HG02623 (cell line): ENCODE measurements at regions not wholly inside any gene's neighbourhood (a gene's known extent, or its start where the extent isn't known, plus 50 kb on each side); places are given as distances from the start of the nearest gene placed in this dataset.

Experiments used
- ATAC-seq: cut with Tn5 transposase; IDR thresholded peaks from one replicate; pipeline ENCODE4 v1.9.1; 2021; ENCODE audit warnings: moderate library complexity; ENCODE audit not compliant: unreplicated experiment

DNA sequence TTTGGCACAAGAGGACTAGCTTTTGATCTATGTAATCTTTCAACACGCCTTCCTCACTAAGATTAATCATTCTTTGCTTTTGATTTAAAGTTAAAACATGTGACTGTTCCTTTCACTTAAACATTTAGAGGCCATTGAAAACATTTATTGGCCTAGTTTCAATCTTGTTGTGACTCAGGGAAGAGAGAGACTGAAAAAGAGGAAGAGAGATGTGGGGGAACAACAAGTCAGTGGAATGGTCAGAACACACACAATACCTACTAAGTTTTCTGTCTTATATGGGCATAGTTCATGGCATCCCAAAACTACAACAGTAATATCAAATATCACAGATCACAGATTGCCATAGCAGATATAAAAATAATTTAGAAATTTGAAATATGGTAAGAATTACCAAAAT, 812.9 kb upstream of the AGA start:
- no peak for ATAC-seq

DNA sequence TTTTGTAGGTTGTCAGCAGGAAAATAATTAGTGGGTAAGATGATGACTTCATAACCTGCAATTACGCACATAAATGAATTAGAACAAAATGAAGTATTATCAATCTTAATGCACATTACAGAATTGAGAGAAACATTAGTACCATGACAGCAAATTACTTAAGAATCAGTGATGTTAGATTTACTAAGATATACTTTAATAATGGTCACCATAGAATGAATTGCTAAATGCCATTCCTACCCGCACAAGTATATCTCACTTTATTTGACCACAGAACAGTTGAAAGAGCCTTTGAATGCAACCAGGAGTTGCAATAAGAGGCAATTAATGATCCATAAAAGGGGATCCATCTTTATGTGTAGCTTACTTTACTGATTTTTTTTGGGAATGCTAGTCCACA, 816.4 kb upstream of the AGA start:
- ATAC-seq = no peak

DNA sequence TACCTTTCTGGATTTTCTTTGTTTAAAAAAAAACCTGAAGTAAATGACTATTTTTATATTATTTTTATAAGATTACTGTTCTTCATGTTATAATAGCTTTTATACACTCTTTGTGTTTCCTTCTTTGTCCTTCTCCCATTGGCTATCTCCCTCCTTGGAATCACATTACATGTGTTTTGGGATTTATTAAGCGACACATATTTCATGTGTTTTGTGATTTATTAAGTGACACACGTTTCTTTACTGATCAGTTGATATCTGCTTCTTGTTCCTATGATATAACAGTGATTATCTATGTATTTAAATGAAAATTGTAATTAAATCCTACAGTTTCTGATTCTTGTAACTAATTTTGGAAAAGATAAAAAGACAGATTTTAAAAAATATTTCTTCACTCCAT, 817.3 kb upstream of the AGA start:
- ATAC-seq = no peak

GRCh38 chr4:178264001-178264400, 821.8 kb upstream of the AGA start:
- ATAC-seq = no peak

DNA sequence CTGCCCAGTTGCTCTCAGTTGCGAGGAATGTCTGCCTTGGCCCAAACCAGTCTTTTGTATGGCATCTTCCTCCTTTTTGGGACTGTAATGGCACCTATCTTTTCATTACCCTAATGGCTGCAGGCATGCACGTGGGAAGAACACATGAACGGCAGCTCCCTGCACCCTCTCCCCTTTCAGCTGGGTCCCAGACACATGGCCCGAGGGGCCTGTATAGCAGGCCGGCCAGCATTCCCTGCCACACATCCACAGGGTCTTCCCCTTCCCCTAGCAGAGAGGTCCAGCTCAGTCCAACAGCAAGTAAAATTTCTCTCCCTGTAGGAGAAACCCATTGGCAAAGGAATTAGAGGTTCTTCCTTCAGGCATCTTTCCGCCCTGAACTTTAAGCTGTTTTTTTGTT, 829.1 kb upstream of the AGA start:
- ATAC-seq = no peak

- ATAC-seq = no peak
Observed at GRCh38 chr4:178273168-178273567, 830.9 kb upstream of the AGA start.

GRCh38 chr4:178275671-178276360, 833.6 kb upstream of the AGA start:
- ATAC-seq = no peak

GRCh38 chr4:178280362-178280761, 838.1 kb upstream of the AGA start:
- no peak for ATAC-seq

DNA sequence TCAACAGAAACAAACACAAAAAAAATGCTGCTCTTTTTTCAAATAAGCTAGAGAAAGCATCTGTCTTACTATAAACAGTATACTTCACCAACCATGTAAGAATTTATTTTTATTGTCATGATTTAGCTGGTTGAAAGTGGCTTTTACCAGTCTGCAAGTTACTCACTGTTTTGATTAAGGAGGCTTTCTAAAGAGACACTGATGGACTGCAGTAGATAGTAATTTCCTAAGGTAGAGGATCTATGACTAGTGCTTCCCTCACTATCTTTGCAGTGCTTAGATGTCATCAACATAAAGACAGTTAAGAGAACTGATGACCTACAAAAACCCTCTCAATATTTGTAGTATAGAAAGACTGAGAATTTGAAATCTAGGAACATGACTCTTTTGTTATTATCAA, 846.2 kb upstream of the AGA start:
- no peak for ATAC-seq

DNA sequence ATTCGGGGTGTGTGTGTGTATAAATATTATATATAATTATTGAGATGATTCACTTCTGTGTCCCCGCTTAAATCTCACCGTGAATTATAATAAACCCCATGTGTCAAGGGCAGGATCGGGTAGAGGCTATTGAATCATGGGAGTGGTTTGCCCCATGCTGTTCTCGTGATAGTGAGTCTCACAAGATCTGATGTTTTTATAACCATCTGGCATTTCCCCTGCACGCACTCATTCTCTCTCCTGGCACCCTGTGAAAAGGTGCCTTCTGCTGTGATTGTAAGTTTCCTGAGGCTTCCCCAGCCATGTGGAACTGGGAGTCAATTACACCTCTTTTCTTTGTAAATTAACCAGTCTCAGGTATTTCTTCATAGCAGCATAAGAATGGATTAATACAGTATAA, 851.4 kb upstream of the AGA start:
- no peak for ATAC-seq

DNA sequence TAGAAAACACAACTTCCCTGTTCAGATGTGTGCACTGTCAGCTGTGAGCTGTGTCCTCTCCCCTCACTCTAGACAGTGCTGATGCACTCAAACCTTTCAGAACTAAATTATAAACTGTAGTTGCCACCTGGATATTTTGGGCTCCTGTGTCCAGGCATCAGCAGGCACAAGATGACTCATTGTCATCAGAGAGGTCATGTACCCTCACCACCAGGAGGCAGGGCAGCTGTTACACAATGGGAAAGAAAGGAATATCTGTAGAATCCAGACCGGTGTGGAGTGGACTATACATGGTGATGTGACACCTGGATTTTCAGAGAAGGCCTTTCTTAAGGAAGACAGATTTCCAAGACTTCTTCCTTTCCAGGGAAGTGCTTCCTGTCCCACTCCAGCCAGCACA, 854.4 kb upstream of the AGA start:
- ATAC-seq = no peak

DNA sequence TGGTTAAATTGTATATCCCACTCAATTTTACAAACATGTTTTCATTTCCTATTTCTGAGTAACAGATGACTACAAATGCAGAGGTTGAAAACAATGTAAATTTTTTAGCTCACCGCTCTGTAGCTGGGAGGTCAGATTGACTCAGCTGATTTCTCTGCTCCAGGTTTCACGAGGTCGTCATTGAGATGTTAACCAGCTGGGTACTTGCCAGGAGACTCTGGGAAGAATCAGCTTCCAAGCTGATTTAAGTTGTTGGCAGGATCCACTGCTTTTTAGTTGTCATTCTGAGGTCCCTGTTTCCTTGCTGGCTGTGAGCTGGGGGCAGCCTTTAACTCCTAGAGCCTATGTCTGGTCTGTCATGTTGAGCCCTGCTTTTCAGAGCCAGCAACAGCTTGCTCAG, 864.3 kb upstream of the AGA start:
- no peak for ATAC-seq

DNA sequence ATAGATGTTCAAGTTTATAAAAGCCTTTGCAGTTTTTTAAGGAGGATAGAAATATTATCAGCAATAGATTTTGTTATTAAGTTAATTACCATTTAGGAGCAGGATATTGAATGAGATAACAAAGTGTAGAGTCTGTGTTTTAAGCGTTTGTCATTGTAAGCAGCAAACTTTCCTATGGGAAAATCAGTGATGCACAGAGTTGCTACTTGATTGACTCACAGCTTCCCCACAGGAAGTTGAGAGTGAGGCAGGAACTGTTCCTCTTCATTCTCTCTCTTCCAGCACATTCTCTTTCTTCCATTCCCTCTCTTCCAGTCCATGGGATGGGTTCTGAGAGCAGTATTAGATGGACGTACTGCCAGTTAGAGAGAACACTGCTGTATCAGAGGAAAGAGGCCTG, 867.7 kb upstream of the AGA start:
- no peak for ATAC-seq

GRCh38 chr4:178311997-178312396, 869.8 kb upstream of the AGA start:
- ATAC-seq = no peak

- no peak for ATAC-seq
Observed at GRCh38 chr4:178314287-178314686, 872.0 kb upstream of the AGA start.

GRCh38 chr4:178316211-178316610, 874.0 kb upstream of the AGA start:
- ATAC-seq = no peak

DNA sequence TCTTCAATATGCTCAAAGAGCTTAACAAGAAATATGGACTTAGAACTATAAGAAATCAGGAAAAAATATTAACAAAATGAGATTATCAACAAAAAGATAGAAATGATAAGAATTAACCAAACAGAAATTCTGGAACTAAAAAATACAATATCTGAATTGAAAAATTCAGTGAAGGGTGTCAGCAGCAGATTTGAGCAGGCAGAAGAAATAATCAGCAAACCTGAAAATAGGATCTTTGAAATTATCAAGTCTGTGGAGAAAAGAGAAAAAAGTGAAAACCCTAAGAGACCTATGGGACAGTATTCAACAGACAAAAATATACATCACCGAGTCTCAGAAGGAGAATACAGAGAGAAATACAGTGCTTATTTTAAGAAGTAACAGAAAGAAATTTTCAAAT, 877.8 kb upstream of the AGA start:
- ATAC-seq = no peak

- ATAC-seq = no peak
Observed at GRCh38 chr4:178322524-178323183, 880.4 kb upstream of the AGA start.

DNA sequence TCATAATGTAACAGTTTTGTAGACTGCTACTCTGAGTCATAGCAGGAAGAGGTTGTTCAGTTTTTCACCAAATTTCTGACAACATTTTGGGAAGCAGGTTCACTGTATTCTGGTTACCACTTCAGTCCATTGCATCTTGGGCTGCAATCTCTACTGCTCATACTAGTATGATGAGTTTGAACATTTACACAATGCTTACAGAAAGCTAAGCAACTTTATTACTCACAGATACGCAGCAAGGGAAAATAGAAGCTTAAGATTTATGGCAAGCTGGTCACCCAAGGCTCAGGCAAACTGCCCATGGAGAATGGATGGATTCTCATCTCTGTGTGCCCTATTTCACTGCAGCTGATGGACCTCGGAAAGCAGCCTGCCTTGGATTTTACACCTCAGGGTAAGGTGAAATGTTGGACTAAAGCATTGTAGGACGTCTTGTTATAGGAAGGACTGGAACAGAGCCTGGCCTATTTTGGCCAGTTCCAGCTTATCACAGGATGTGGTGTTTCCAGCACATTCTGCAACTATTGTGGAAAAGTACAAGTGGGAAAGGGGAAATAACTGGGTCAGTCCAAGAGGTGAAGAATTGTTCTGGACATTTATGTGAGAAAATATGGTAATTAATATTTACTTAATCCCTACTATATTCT, 887.1 kb upstream of the AGA start:
- ATAC-seq = no peak

DNA sequence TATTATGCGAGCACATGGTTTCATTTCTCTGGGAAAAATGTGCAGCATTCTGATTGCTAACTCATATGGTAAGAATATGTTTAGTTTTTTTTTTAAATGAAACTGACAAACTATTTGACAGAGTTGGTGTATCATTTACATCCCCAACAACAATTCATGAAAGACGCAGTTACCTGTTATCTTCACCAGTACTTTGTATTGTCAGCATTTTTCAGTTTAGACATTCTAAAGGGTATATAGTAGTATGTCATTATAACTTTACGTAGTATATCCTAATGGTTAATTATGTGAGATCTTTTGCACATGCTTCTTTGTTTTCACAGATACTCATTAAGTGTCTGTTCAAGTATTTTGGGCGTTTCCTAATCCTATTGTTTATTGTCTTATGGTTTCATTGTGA, 891.1 kb upstream of the AGA start:
- ATAC-seq = no peak

- ATAC-seq = no peak
Observed at GRCh38 chr4:178339769-178340168, 897.5 kb upstream of the AGA start.

GRCh38 chr4:178340468-178340867, 898.2 kb upstream of the AGA start:
- no peak for ATAC-seq
